GM12873 (cell line): ENCODE measurements at regions not wholly inside any gene's neighbourhood (a gene's known extent, or its start where the extent isn't known, plus 50 kb on each side); places are given as distances from the start of the nearest gene placed in this dataset.

Experiments used
- CTCF ChIP-seq: IDR thresholded peaks from 2 replicates; pipeline ENCODE4 v1.5.1; 2012; ENCODE audit warnings: low read depth, mild to moderate bottlenecking, moderate library complexity, low read length, control low read depth; ENCODE audit not compliant: insufficient read depth; ENCODE audit errors: missing control alignments

- TF ChIP-seq CTCF: no peak
Measured at GRCh38 chr6:78340755-78341154, 526.6 kb upstream of the IRAK1BP1 start.

GRCh38 chr6:78345882-78346281 is 521.5 kb upstream of the IRAK1BP1 start:
- TF ChIP-seq CTCF: no peak

GRCh38 chr6:78347191-78347916 is 520.0 kb upstream of the IRAK1BP1 start:
- TF ChIP-seq CTCF: no peak

GRCh38 chr6:78353040-78353439 is 514.3 kb upstream of the IRAK1BP1 start:
- no peak for TF ChIP-seq CTCF

GRCh38 chr6:78363688-78364087 is 503.7 kb upstream of the IRAK1BP1 start:
- TF ChIP-seq CTCF: no peak

- no peak for TF ChIP-seq CTCF
Measured at GRCh38 chr6:78365473-78365872, 501.9 kb upstream of the IRAK1BP1 start.

GRCh38 chr6:78377056-78377455 is 490.3 kb upstream of the IRAK1BP1 start:
- no peak for TF ChIP-seq CTCF
